NCI-H446 treated with DMSO at 0.1 percent for 48 hours (cell line): ENCODE measurements at regions not wholly inside any gene's neighbourhood (a gene's known extent, or its start where the extent isn't known, plus 50 kb on each side); places are given as distances from the start of the nearest gene placed in this dataset.
"Not testable (repeated sequence)": the region's sequence is repeated elsewhere in the genome, so short reads cannot be mapped to it uniquely, and the experiment has no call there.

ENCODE experiments used
- DNase-seq: peaks from one replicate; lab custom pipeline; 2025; lab: John Stamatoyannopoulos, UW

DNA sequence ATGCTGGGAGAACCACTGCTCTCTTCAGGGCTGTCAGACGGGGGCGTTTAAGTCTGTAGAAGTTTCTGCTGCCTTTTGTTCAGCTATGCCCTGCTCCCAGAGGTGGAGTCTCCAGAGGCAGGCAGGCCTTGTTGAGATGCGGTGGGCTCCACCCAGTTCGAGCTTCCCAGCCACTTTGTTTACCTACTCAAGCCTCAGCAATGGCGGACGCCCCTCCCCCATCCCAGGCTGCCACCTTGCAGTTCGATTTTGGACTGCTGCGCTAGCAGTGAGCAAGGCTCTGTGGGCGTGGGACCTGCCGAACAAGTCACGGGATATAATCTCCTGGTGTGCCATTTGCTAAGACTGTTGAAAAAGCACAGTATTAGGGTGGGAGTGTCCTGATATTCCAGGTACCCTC lies 1057.9 kb upstream of the LRRTM1 start:
- not testable (repeated sequence) for DNase-seq

GRCh38 chr2:81355436-81355835 lies 1050.9 kb upstream of the LRRTM1 start:
- DNase-seq, result no peak

DNA sequence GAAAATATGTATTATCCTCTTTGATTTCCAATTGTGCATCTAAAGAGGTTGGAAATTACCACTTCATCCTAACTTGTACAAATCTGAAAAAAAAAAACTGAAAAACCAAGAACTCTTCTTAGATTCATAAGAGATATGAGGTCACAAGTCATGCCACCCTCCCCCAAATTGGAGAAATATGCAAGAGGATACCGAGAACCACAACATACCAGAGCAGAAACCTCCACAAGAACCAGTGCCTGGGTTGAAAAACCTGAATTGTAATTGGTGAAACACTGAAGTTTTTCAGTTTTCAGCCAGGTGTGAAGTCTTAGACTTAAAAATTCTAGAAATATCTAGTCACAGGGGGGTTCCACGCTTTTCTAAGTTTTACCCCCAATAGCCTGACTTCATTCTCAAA lies 1029.5 kb upstream of the LRRTM1 start:
- no peak for DNase-seq

- DNase-seq, result no peak
Measured at GRCh38 chr2:81328968-81329367, 1024.4 kb upstream of the LRRTM1 start.

DNA sequence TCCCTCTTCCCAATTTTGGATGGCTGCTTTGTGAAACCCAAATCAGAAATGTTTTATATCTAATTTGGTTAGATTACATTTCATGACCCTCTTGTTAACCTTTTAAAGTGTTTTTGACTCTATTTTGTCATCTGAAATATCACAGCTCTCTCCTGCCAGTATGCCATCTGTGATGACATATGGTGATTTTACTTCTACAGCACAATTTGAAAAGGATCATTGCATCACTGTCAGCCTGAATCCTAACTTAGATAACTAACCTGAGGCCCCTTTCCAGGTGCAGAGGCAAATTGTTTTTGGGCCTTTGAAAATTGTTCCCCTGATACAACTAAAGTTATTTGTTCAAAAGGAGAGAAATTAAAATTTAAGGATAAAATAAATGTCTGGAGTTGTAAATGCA lies 1023.4 kb upstream of the LRRTM1 start:
- no peak for DNase-seq

DNA sequence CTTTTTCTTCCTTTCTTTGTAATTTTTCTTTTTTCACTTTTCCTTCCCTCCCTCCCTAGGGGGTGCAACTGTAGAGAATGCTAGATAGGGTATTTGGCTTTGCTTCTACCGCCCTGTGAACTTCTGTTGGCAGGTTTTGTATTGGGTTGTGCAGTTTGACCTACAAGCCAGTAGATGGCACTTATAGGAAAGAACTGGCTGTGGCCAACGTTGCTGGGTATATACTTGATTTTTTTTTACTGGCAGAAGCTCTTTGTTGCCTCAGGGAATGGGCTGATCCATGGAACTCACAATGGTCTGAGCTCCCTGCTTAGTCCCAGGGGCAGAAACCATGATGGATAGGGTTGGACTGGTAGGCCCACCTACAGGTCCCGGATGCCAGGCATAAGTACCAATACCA lies 1019.5 kb upstream of the LRRTM1 start:
- DNase-seq, result no peak

GRCh38 chr2:81304154-81304830 lies 999.7 kb upstream of the LRRTM1 start:
- no peak for DNase-seq

- no peak for DNase-seq
Measured at GRCh38 chr2:81303321-81303720, 998.8 kb upstream of the LRRTM1 start.

GRCh38 chr2:81299841-81300240 lies 995.3 kb upstream of the LRRTM1 start:
- no peak for DNase-seq

- DNase-seq, result no peak
Measured at GRCh38 chr2:81290846-81291245, 986.3 kb upstream of the LRRTM1 start.

DNA sequence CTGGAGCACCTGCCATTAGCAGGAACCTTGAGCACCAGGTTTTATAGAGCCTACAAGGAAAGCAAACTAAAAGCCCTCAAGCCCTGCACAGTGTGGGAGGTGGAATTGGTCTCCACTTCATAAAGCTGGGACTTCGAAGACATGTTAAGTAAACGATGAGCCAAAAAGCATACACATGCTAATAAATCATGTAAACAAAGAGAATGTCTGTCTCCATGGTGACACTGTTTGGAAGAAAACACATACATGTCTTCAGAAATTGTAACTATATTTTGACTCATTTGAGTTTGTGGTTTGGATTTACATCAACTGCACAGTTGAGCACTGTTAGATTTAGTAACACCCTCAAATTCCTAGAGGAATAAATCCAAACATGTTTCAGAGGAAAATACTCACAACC lies 978.5 kb upstream of the LRRTM1 start:
- DNase-seq, result no peak

GRCh38 chr2:81282151-81282769 lies 977.7 kb upstream of the LRRTM1 start:
- no peak for DNase-seq

DNA sequence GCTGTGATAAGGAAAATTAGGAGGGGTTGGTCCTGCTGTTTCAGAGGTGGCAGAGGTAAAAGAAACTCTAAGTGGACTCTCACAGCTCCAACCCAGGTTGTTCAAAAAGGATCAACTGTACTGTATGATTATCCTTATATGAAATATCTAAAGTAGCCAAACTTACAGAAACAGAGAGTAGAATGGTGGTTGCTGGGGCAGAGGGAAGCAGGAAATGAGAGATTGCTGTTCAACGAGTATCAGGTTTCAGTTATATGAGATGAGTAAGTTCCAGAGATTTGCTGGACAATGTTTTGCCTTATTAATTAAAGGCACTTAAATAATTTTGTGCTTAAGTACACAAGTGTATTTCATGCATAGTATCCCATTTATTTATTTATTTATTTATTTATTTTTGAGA lies 972.0 kb upstream of the LRRTM1 start:
- DNase-seq, result no peak

- no peak for DNase-seq
Measured at GRCh38 chr2:81266106-81266505, 961.6 kb upstream of the LRRTM1 start.

- DNase-seq, result no peak
Measured at GRCh38 chr2:81263989-81264388, 959.4 kb upstream of the LRRTM1 start.

DNA sequence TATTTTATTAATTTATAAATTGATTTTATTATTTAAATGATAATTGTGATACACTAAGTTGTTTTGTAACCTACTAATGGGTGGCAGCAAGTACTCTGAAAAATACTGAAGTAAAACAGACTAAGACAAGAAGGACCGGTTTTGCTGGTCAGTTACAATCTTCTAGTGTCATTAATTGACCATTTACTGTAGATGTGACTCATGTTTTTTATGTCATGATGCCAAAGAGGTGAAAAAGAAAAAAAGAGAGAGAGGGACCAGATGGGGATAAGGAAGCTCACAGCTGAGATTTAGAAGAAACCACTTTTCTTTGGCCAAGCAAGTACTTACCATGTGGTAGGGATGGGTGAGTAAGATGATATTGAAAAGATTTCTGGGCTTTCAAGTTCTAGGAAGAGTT lies 955.8 kb upstream of the LRRTM1 start:
- DNase-seq, result no peak

DNA sequence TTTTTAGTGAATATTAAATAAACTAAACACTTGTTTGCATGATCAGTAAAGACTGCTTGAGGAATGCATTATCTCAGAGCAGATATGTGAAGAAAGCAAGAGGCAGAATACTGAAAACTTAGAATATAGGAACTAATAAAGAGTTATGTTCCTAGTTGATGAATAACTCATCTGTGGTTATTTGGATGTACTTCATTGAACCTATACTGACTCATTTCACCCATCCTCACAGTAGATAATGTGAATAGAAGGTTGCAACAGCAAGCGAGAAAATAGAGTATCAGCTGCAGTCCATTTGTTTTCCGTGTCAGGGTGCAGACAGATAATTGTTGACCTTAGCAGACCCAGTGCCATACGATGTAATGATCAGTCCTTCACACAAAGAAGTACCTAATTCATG lies 945.7 kb upstream of the LRRTM1 start:
- DNase-seq, result no peak

GRCh38 chr2:81249152-81249551 lies 944.6 kb upstream of the LRRTM1 start:
- no peak for DNase-seq

- DNase-seq, result no peak
Measured at GRCh38 chr2:81247648-81248047, 943.1 kb upstream of the LRRTM1 start.

GRCh38 chr2:81242501-81242900 lies 937.9 kb upstream of the LRRTM1 start:
- DNase-seq, result no peak

DNA sequence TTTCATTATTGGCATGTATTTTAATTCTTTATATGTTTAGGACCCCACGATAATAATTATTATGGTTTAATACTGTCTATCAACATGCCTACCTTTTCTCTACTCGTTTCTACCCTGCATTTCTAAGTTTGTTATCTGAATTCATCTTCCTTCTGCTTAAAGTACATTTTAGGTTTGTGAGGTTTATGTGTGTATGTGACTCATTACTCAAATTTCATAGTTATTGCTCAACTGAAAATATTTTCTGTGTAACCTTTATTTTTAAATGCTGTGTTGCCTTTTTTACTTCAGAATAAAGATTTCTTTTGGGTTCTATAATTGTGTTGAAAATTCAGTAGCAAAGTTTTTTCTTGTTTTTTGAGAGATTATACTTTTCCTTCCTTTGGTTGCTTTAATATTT lies 933.9 kb upstream of the LRRTM1 start:
- no peak for DNase-seq

DNA sequence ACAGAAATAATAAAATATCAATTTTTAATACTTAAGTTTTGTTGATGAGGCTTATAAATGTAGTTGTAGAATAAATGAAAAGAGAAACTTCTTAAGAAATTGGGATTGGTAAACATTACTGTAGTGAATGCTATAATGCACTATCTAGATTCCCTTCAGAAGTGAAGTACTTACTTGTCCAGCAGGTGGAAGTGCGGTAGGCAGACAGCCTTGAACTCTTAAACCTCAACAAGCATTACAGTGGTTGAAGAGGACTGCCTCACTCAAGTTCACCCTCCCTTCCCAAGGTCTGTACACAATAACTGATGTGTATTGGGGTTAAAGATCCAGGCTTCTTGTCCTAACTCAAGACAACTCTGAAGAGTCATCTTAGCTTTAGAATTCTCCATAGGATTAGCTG lies 931.0 kb upstream of the LRRTM1 start:
- DNase-seq, result no peak

- DNase-seq, result no peak
Measured at GRCh38 chr2:81234711-81235110, 930.2 kb upstream of the LRRTM1 start.

GRCh38 chr2:81225756-81226155 lies 921.2 kb upstream of the LRRTM1 start:
- no peak for DNase-seq
